Mesothelial cell of epicardium (in vitro differentiated cells): ENCODE measurements at regions not wholly inside any gene's neighbourhood (a gene's known extent, or its start where the extent isn't known, plus 50 kb on each side); places are given as distances from the start of the nearest gene placed in this dataset.

Source experiments
- DNase-seq, 2 experiments: peaks; one replicate each; pipeline ENCODE4 v3.0.0; 2021; ENCODE audit warnings: low spot score in 2 of 2; ENCODE audit not compliant: unreplicated experiment in 2 of 2
- H3K27ac Mint-ChIP-seq: 2 replicates; pipeline ENCODE4 v1.8.0; 2021; ENCODE audit warnings: mixed read lengths
- H3K27me3 Mint-ChIP-seq: 2 replicates; pipeline ENCODE4 v1.8.0; 2021; ENCODE audit warnings: low read depth, mixed read lengths
- H3K36me3 Mint-ChIP-seq: 2 replicates; pipeline ENCODE4 v1.8.0; 2021; ENCODE audit warnings: mixed read lengths
- H3K4me1 Mint-ChIP-seq: 2 replicates; pipeline ENCODE4 v1.8.0; 2021; ENCODE audit warnings: mixed read lengths
- H3K4me3 Mint-ChIP-seq: 2 replicates; pipeline ENCODE4 v1.8.0; 2021; ENCODE audit warnings: mild to moderate bottlenecking, moderate library complexity, mixed read lengths
- H3K9me3 Mint-ChIP-seq: 2 replicates; pipeline ENCODE4 v1.8.0; 2021; ENCODE audit warnings: mixed read lengths
- TF ChIP-seq, protein P1 (sequence below): fragments of 200-600 bp; sonication (generic); IDR thresholded peaks from one replicate; pipeline ENCODE4 v1.5.0; 2021; ENCODE audit warnings: antibody characterized with exemption; ENCODE audit not compliant: unreplicated experiment

DNA sequence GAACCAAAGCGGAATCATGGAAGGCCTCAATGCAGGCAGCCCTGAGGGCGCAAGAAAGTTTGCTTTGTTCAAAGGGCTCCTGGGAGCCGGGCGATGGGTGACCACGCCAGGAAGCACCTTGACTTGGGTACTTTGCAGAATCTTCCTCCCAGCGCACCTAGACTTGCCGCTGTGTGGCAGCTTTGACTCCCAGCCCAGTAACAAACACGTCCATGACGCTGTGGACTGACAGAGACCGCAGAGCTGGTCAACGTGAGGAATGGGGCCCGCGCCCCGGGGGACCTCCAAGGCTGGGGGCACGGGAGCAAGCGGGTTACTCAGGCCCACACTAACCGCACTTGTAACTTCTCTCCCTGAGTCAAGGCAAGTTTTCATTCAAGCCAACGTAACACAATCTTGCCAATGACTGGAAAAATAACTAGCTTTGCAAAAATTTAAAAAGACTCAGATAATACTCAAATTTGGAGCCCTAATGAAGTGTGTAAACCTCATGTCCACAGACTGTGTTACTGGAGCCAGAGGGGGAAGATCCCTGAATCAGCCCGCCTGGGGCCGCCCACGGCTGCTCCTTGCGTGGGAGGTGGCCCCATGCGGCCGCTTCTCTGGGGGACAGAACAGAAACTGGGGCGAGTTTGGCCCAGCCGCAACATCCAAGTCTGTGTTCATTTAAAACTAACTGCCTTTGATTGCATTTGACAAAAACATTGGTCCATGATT lies 130.8 kb downstream of the DNAJB6 start:
- DNase-seq, result no peak
- peaks cover 3% of the 10 kb centered on the region for H3K4me1 Mint-ChIP-seq
- H3K4me3 Mint-ChIP-seq, result no peak overlapping the region
- H3K36me3 Mint-ChIP-seq, result no peaks in the 10 kb centered on the region
- H3K9me3 Mint-ChIP-seq, result peaks cover 6% of the 10 kb centered on the region
- no peak overlapping the region for H3K27ac Mint-ChIP-seq
- TF ChIP-seq, protein P1, sequence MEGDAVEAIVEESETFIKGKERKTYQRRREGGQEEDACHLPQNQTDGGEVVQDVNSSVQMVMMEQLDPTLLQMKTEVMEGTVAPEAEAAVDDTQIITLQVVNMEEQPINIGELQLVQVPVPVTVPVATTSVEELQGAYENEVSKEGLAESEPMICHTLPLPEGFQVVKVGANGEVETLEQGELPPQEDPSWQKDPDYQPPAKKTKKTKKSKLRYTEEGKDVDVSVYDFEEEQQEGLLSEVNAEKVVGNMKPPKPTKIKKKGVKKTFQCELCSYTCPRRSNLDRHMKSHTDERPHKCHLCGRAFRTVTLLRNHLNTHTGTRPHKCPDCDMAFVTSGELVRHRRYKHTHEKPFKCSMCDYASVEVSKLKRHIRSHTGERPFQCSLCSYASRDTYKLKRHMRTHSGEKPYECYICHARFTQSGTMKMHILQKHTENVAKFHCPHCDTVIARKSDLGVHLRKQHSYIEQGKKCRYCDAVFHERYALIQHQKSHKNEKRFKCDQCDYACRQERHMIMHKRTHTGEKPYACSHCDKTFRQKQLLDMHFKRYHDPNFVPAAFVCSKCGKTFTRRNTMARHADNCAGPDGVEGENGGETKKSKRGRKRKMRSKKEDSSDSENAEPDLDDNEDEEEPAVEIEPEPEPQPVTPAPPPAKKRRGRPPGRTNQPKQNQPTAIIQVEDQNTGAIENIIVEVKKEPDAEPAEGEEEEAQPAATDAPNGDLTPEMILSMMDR, result no peak
- peaks cover 24% of the 10 kb centered on the region for H3K27me3 Mint-ChIP-seq

DNA sequence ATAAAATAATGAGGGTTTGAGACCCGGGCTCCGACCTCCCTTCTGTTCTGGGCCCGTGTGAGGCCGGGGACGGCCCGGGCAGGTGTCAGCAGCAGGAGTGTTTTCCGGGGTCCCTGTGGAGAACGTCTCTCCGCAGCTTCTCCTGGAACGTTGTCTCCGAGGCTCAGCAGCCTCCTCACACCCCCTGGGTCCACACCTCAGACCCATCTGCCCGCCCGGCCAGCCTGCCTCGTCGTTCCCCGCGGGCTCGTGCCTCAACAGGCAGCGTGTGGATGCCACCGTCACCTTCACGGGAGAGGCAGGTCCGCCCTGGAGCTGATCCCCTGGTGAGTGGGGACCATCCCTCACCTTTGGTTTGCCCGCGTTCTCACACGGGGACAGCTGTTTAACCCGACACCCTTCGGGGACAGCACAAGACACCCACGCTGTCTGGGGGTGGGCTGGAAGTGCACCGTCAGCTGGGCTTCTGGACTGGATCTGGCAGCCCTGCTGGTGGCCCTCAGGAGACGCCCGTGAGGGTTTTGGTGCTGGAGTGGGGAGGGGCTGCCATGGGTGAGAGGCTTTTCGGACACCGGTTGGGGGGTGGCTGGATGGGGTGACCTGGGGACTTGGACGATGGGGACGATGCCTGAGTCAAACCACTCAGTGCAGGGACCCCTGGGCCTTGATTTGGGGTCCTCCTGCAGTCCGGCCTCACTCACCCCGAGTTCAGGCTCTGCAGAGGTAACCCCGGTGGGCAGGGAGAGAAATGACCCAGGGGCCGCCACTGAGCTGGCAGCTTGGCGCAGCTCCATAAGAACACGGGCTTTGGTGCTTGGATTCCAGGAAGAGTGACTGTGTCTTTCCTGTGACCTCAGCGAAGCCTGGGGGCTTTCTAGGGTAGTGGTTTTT lies 131.7 kb downstream of the DNAJB6 start:
- Mint-ChIP-seq H3K36me3 (no peaks in the 10 kb centered on the region), H3K4me3 (no peak overlapping the region), H3K9me3 (peaks cover 14% of the 10 kb centered on the region), H3K27me3 (peaks cover 22% of the 10 kb centered on the region), H3K4me1 (peaks cover 3% of the 10 kb centered on the region), H3K27ac (no peak overlapping the region)
- no peak for DNase-seq
- TF ChIP-seq, protein P1, result no peak

DNA sequence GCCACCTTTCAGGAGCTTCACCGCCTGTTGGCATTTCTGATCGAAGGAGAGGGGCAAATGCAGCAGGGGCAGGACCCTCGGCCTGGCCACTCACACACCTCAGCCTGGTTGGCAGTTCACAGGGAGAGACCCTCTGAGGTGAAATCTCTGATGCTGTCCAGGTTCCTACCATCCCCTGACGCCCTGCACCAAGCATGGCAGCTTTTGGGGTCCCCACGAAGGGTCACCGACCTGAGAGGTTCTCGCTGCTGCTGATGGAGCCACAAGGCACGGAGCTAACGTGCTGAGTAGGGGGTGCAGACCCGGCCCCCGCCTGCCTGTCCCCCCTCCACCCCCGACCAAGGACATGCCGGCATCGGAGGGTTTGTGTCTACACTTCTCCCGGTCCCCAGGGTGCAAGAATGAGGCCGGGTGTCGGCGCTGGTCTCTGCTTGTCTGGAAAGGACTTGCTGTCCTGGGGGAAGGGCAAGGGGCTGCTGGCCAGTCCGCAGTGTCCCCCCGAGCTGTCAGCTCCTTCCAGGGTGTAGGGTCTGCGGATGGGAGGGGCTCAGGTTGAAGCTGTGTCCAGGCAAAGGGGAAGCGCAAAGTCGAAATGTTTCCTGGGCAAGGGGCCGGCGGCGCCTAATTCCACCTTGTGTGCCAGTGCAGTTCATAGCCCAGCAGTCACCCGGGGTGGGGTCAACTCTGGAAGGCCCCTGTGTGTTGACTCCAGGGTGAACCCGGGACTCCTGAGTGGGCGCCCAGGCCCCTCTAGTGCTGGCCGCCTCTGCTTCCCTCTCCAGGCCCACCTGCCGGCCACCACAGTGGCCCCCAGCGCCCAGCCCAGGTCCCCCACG lies 132.6 kb downstream of the DNAJB6 start:
- no peaks in the 10 kb centered on the region for H3K36me3 Mint-ChIP-seq
- no peak overlapping the region for H3K4me3 Mint-ChIP-seq
- DNase-seq, result no peak
- no peak overlapping the region for H3K27ac Mint-ChIP-seq
- H3K9me3 Mint-ChIP-seq, result peaks cover 21% of the 10 kb centered on the region
- TF ChIP-seq, protein P1, result no peak
- H3K27me3 Mint-ChIP-seq, result peaks cover 18% of the 10 kb centered on the region
- H3K4me1 Mint-ChIP-seq, result no peaks in the 10 kb centered on the region

DNA sequence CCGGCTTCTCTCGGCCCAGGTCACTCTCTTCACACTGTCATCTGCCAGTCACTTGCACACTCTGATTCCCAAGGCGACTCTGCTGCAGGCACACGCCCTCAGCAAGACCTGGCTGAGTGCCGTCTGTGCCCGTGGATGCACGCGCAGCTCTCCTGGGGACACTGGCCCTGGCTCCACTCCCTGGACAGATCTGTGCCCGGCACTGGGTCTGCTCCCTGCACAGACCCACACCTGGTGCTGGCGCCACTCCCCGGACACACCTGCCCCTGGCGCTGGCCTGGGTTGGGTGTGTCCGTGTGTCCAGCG lies 133.2 kb downstream of the DNAJB6 start:
- TF ChIP-seq, protein P1, result no peak
- H3K4me3 Mint-ChIP-seq, result no peak overlapping the region
- no peaks in the 10 kb centered on the region for H3K4me1 Mint-ChIP-seq
- no peak for DNase-seq
- peaks cover 20% of the 10 kb centered on the region for H3K27me3 Mint-ChIP-seq
- no peak overlapping the region for H3K27ac Mint-ChIP-seq
- H3K9me3 Mint-ChIP-seq, result peaks cover 25% of the 10 kb centered on the region
- H3K36me3 Mint-ChIP-seq, result no peaks in the 10 kb centered on the region

DNA sequence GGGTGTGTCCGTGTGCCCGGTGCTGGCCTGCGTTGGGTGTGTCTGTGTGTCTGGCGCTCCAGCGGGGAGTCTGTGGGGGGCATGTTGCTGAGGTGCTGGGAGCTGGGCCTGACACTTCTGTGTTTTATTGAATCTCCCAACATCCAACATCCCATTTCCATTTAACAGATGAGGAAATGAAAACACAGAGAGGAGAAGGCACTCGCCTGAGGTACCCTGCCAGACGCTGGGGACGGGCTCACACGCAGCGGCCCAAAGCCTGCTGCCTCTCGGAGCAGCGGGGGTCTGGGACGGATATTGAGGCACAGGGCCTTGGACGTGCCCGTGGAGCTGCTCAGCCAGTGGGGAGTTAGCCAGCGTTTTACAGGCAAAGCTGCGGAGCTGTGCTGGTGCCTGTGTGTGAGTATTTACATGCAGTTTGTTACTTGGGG lies 133.9 kb downstream of the DNAJB6 start:
- peaks cover 28% of the 10 kb centered on the region for H3K9me3 Mint-ChIP-seq
- no peaks in the 10 kb centered on the region for H3K36me3 Mint-ChIP-seq
- DNase-seq, result no peak
- H3K27me3 Mint-ChIP-seq, result peaks cover 18% of the 10 kb centered on the region
- TF ChIP-seq, protein P1, result no peak
- H3K27ac Mint-ChIP-seq, result no peak overlapping the region
- H3K4me1 Mint-ChIP-seq, result no peaks in the 10 kb centered on the region
- H3K4me3 Mint-ChIP-seq, result no peak overlapping the region
